ENCODE measurements at regions not wholly inside any gene's neighbourhood (a gene's known extent, or its start where the extent isn't known, plus 50 kb on each side); places are given as distances from the start of the nearest gene placed in this dataset.

GRCh38 chr2:123045713-123046112 is 979.4 kb upstream of the CNTNAP5 start:
- Histone ChIP-seq H3K36me3 (ENCODE audit: control insufficient read depth, insufficient read depth, low read length) (no peaks in the 10 kb centered on the region), H3K4me1 (ENCODE audit: control insufficient read depth, insufficient read depth, low read length) (no peaks in the 10 kb centered on the region), H3K27ac (ENCODE audit: low read depth, low read length) (no peak overlapping the region), H3K4me3 (ENCODE audit: low read length) (no peak overlapping the region), H3K9ac (ENCODE audit: low read length) (no peak overlapping the region), H3K27me3 (ENCODE audit: control insufficient read depth, insufficient read depth, low read length) (no peaks in the 10 kb centered on the region)

DNA sequence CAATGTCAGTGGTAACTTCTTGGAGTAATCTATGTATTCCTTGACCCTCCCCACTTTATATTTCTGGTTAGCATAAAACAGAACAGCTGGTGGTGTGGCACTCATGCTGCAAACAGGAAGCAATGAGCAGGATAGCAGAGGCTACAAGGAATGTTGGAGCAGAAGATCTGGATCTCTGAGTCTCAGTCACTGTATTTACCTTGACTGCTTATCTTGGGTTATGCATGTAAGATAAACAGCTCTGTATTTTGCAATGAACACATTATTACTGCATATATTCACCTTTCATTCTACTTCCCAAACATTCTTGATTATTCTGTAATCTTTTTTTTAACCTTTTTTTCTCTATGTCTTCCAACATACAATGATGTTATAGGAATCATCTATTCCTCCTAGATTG is 977.9 kb upstream of the CNTNAP5 start:
- Histone ChIP-seq H3K4me3 (ENCODE audit: low read length) (no peak overlapping the region), H3K27me3 (ENCODE audit: control insufficient read depth, insufficient read depth, low read length) (no peaks in the 10 kb centered on the region), H3K9ac (ENCODE audit: low read length) (no peak overlapping the region), H3K27ac (ENCODE audit: low read depth, low read length) (no peak overlapping the region), H3K4me1 (ENCODE audit: control insufficient read depth, insufficient read depth, low read length) (no peaks in the 10 kb centered on the region), H3K36me3 (ENCODE audit: control insufficient read depth, insufficient read depth, low read length) (no peaks in the 10 kb centered on the region)

GRCh38 chr2:123051136-123051535 is 974.0 kb upstream of the CNTNAP5 start:
- Histone ChIP-seq H3K27me3 (ENCODE audit: control insufficient read depth, insufficient read depth, low read length) (no peaks in the 10 kb centered on the region), H3K9ac (ENCODE audit: low read length) (no peak overlapping the region)

GRCh38 chr2:123061534-123061933 is 963.6 kb upstream of the CNTNAP5 start:
- H3K4me1 ChIP-seq (ENCODE audit: control insufficient read depth, insufficient read depth, low read length), result no peaks in the 10 kb centered on the region
- H3K27ac ChIP-seq (ENCODE audit: low read depth, low read length), result no peak overlapping the region
- no peak overlapping the region for H3K9ac ChIP-seq (ENCODE audit: low read length)
- no peak overlapping the region for H3K4me3 ChIP-seq (ENCODE audit: low read length)
- no peaks in the 10 kb centered on the region for H3K36me3 ChIP-seq (ENCODE audit: control insufficient read depth, insufficient read depth, low read length)
- no peaks in the 10 kb centered on the region for H3K27me3 ChIP-seq (ENCODE audit: control insufficient read depth, insufficient read depth, low read length)

More at GRCh38 chr2:123051136-123051535, 974.0 kb upstream of the CNTNAP5 start:
- no peak overlapping the region for H3K4me3 ChIP-seq (ENCODE audit: low read length)
- H3K4me1 ChIP-seq (ENCODE audit: control insufficient read depth, insufficient read depth, low read length), result no peaks in the 10 kb centered on the region
- no peaks in the 10 kb centered on the region for H3K36me3 ChIP-seq (ENCODE audit: control insufficient read depth, insufficient read depth, low read length)
- no peak overlapping the region for H3K27ac ChIP-seq (ENCODE audit: low read depth, low read length)

GRCh38 chr2:123073371-123073770 is 951.7 kb upstream of the CNTNAP5 start:
- Histone ChIP-seq H3K9ac (ENCODE audit: low read length) (no peak overlapping the region), H3K27me3 (ENCODE audit: control insufficient read depth, insufficient read depth, low read length) (no peaks in the 10 kb centered on the region), H3K36me3 (ENCODE audit: control insufficient read depth, insufficient read depth, low read length) (no peaks in the 10 kb centered on the region), H3K27ac (ENCODE audit: low read depth, low read length) (no peak overlapping the region), H3K4me3 (ENCODE audit: low read length) (no peak overlapping the region), H3K4me1 (ENCODE audit: control insufficient read depth, insufficient read depth, low read length) (no peaks in the 10 kb centered on the region)

DNA sequence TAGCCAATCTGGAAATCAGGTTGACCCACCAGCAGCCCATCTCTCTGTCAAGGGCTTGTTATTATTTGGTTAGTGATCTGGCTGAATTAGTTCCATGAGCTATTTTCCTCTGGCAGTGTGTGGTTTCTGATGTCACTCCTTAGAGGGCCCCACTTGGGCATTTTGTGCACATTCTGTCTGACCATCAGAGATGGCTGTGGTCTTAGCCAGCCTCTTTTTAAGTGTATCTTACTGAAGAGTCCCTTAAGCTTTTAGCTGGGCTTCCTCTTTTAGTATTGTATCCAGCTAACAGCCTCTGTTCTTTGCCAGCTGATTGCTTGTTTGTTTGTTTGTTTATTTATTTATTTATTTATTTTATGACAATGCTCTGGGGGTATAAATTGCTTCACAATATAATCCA is 951.1 kb upstream of the CNTNAP5 start:
- Histone ChIP-seq H3K27ac (ENCODE audit: low read depth, low read length) (no peak overlapping the region), H3K27me3 (ENCODE audit: control insufficient read depth, insufficient read depth, low read length) (no peaks in the 10 kb centered on the region), H3K36me3 (ENCODE audit: control insufficient read depth, insufficient read depth, low read length) (no peaks in the 10 kb centered on the region), H3K9ac (ENCODE audit: low read length) (no peak overlapping the region), H3K4me1 (ENCODE audit: control insufficient read depth, insufficient read depth, low read length) (no peaks in the 10 kb centered on the region), H3K4me3 (ENCODE audit: low read length) (no peak overlapping the region)

GRCh38 chr2:123077101-123077500 is 948.0 kb upstream of the CNTNAP5 start:
- no peaks in the 10 kb centered on the region for H3K27me3 ChIP-seq (ENCODE audit: control insufficient read depth, insufficient read depth, low read length)
- no peaks in the 10 kb centered on the region for H3K4me1 ChIP-seq (ENCODE audit: control insufficient read depth, insufficient read depth, low read length)
- H3K4me3 ChIP-seq (ENCODE audit: low read length), result no peak overlapping the region
- no peak overlapping the region for H3K9ac ChIP-seq (ENCODE audit: low read length)
- no peak overlapping the region for H3K27ac ChIP-seq (ENCODE audit: low read depth, low read length)
- no peaks in the 10 kb centered on the region for H3K36me3 ChIP-seq (ENCODE audit: control insufficient read depth, insufficient read depth, low read length)

DNA sequence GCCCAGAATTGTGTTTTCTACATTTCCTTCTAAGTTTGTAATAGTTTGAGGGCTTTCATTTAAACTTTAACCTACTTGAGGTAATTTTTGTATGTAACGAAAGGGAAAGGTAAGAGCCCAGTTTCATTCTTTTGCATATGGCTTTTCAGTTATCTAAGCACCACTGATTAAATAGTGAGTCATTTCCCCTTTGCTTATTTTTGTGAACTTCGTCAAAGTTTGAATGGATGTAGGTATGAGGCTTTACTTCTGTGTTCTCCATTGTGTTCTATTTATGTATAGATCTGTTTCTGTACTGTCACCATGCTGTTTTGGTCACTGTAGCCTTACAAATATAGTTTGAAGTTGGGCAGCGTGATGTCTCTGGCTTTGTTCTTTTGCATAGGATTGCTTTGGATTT is 944.8 kb upstream of the CNTNAP5 start:
- no peaks in the 10 kb centered on the region for H3K4me1 ChIP-seq (ENCODE audit: control insufficient read depth, insufficient read depth, low read length)
- no peaks in the 10 kb centered on the region for H3K36me3 ChIP-seq (ENCODE audit: control insufficient read depth, insufficient read depth, low read length)
- no peaks in the 10 kb centered on the region for H3K27me3 ChIP-seq (ENCODE audit: control insufficient read depth, insufficient read depth, low read length)
- H3K27ac ChIP-seq (ENCODE audit: low read depth, low read length), result no peak overlapping the region
- H3K9ac ChIP-seq (ENCODE audit: low read length), result no peak overlapping the region
- no peak overlapping the region for H3K4me3 ChIP-seq (ENCODE audit: low read length)

- no peak overlapping the region for H3K4me3 ChIP-seq (ENCODE audit: low read length)
- H3K4me1 ChIP-seq (ENCODE audit: control insufficient read depth, insufficient read depth, low read length), result no peaks in the 10 kb centered on the region
- H3K27ac ChIP-seq (ENCODE audit: low read depth, low read length), result no peak overlapping the region
Observed at GRCh38 chr2:123085484-123085883, 939.6 kb upstream of the CNTNAP5 start.

DNA sequence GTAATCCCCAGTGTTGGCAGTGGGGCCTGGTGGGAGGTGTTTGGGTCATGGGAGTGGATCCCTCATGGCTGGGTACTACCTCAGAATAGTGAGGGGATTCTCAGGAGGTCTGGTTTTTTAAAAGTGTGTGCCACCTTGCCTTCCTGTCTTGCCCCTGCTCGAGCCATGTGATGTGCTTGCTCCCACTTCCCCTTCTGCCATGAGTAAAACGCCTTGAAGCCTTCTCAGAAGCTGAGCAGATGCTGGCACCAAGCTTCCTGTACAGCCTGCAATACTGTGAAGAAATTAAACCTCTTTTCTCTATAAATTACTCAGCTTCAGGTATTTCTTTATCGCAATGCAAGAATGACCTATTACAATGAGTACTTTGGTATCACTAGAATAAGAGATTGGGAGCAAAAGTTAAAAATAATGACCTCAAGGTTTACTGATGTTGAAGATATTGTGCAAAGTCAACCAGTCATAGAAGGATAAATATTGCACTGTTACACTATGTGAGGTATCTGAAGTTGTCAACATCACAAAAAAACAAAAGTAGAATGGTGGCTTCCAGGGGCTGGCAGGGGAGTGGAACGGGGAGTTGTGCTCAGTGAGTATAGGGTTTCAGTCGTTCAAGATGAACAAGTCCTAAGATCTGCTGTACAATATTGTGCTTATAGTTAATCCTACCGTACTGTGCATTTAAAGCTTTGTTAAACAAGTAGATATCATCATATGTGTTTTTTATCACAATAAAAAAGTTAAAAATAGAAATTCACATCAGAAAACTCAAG is 938.3 kb upstream of the CNTNAP5 start:
- Histone ChIP-seq H3K27me3 (ENCODE audit: control insufficient read depth, insufficient read depth, low read length) (no peaks in the 10 kb centered on the region), H3K9ac (ENCODE audit: low read length) (no peak overlapping the region), H3K4me1 (ENCODE audit: control insufficient read depth, insufficient read depth, low read length) (no peaks in the 10 kb centered on the region), H3K27ac (ENCODE audit: low read depth, low read length) (no peak overlapping the region), H3K36me3 (ENCODE audit: control insufficient read depth, insufficient read depth, low read length) (no peaks in the 10 kb centered on the region), H3K4me3 (ENCODE audit: low read length) (no peak overlapping the region)

More at GRCh38 chr2:123085484-123085883, 939.6 kb upstream of the CNTNAP5 start:
- Histone ChIP-seq H3K27me3 (ENCODE audit: control insufficient read depth, insufficient read depth, low read length) (no peaks in the 10 kb centered on the region), H3K36me3 (ENCODE audit: control insufficient read depth, insufficient read depth, low read length) (no peaks in the 10 kb centered on the region), H3K9ac (ENCODE audit: low read length) (no peak overlapping the region)

- no peaks in the 10 kb centered on the region for H3K27me3 ChIP-seq (ENCODE audit: control insufficient read depth, insufficient read depth, low read length)
- H3K9ac ChIP-seq (ENCODE audit: low read length), result no peak overlapping the region
- H3K4me1 ChIP-seq (ENCODE audit: control insufficient read depth, insufficient read depth, low read length), result no peaks in the 10 kb centered on the region
- no peaks in the 10 kb centered on the region for H3K36me3 ChIP-seq (ENCODE audit: control insufficient read depth, insufficient read depth, low read length)
- H3K27ac ChIP-seq (ENCODE audit: low read depth, low read length), result no peak overlapping the region
- H3K4me3 ChIP-seq (ENCODE audit: low read length), result no peak overlapping the region
Observed at GRCh38 chr2:123091471-123091870, 933.6 kb upstream of the CNTNAP5 start.

DNA sequence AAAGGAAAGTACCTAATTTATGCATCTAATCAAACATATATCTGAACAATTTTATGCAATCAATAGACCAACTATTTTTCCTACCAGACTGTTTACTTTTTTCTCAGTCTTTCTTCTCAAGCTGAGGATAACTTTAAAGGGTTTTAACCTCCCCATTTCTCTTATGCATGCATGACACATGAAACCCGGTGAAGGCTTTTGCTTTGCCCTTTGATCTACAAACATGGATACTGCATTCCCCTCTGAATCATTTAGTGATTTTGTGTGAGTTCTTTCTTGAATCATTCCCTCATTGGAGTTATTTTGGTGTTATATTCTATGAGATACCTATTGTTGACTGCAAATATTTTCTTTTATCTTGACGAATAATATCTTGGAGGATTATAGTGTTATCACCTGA is 931.9 kb upstream of the CNTNAP5 start:
- H3K27ac ChIP-seq (ENCODE audit: low read depth, low read length), result no peak overlapping the region
- H3K27me3 ChIP-seq (ENCODE audit: control insufficient read depth, insufficient read depth, low read length), result no peaks in the 10 kb centered on the region
- no peaks in the 10 kb centered on the region for H3K36me3 ChIP-seq (ENCODE audit: control insufficient read depth, insufficient read depth, low read length)
- H3K9ac ChIP-seq (ENCODE audit: low read length), result no peak overlapping the region
- H3K4me3 ChIP-seq (ENCODE audit: low read length), result no peak overlapping the region
- no peaks in the 10 kb centered on the region for H3K4me1 ChIP-seq (ENCODE audit: control insufficient read depth, insufficient read depth, low read length)

GRCh38 chr2:123095219-123095835 is 929.8 kb upstream of the CNTNAP5 start:
- H3K27ac ChIP-seq (ENCODE audit: low read depth, low read length), result no peak overlapping the region
- H3K4me3 ChIP-seq (ENCODE audit: low read length), result no peak overlapping the region
- no peaks in the 10 kb centered on the region for H3K27me3 ChIP-seq (ENCODE audit: control insufficient read depth, insufficient read depth, low read length)
- H3K9ac ChIP-seq (ENCODE audit: low read length), result no peak overlapping the region
- no peaks in the 10 kb centered on the region for H3K36me3 ChIP-seq (ENCODE audit: control insufficient read depth, insufficient read depth, low read length)
- no peaks in the 10 kb centered on the region for H3K4me1 ChIP-seq (ENCODE audit: control insufficient read depth, insufficient read depth, low read length)

Measured in rectal smooth muscle tissue (tissue), 1 donor.